ENCODE measurements at regions not wholly inside any gene's neighbourhood (a gene's known extent, or its start where the extent isn't known, plus 50 kb on each side); places are given as distances from the start of the nearest gene placed in this dataset.

DNA sequence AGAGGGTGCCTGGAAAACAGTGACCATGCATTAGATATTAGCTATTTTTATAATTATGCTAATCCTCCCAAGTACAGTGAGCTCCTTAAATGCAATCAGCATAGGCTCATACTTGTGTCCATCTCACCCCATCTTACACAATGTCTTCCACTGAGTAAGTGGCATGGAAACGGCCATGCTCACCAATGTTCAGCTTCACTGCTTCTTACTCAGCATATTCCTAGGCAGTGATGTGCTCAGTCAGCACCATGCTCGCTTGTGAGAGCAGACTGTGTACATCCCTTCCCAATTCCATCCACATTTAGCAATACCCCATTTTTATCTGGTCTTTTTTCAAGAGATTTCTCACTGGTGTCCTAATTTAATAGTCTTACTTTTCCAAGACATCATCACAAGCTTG lies 454.8 kb upstream of the SOX9 start:
- no peak for DNase-seq (ENCODE audit: low read depth)

GRCh38 chr17:71667661-71668060 lies 453.2 kb upstream of the SOX9 start:
- no peak for DNase-seq (ENCODE audit: low read depth)

DNA sequence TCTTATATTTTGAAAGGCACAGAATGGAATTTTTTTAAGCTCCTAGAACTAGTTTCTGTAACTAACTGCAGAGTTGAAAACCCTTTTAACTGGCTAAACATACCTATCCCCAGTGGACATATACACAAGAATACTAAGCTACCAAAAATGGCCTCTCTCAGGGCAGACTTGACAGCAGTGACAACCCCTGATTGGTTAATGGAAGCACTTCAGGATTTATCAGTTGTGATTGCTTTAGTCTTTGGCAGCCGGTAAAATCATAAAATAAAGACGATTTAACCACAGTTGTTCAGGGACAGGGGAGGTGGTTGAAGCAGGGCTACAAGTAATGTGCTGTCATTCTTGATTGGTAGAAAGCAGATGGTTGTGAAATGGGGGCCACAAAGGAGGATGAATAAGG lies 452.0 kb upstream of the SOX9 start:
- no peak for DNase-seq (ENCODE audit: low read depth)

DNA sequence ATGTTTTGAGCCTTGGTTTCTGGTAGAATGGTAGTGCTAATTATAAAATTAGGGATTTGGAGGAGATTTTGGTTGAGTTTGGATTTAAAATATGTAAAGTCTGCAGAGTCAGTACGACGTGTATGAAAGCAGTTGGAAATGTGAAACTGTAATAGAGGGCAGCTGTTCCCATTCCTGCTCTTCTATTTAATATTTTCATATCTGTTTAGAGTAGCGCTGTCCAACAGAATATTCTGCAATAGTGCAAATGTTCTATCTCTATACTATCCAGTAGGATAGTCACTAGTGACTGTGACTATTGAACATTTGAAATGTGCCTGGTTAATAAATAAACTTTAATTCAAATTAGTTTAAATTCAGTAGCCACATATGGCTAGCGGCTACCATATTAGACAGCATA lies 443.4 kb upstream of the SOX9 start:
- DNase-seq (ENCODE audit: low read depth) = peak; percentile 29

- peak; percentile 5 for DNase-seq (ENCODE audit: low read depth)
These were observed 441.0 kb upstream of the SOX9 start for GRCh38 chr17:71679832-71680231.

DNA sequence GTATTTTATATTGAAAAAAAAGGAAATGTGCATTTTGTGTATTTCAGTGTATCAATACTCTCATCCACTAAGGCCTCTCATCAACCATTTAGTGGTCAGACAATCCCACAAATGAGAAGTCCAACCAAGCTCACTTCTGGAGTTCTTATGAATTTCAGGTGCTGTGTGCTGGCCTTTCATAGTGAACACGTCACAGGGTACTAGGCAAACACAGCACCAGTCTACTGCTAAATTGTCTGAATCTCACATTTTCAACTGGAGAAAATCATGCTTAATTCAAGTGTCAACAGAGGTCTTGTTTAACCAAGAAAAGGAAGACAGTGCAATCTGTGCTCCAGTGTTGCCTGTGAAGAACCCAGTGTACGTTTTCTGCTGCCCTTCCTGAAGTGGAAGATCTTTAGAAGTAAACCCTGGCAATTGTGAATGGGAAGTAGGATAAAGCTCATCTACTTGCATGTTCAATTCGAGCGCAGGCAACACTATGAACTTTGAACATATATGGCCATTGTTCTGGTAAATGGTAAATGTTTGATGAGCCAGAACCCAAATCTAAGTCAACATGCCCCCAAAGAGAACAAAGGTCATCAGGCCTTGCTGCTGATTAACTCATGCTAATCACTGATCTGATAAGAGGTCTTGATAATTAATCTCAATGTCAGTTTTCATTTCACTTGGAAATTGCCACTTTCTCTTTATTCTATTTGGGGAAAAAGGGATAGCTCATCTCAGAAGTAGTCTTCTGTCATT lies 439.2 kb upstream of the SOX9 start:
- DNase-seq (ENCODE audit: low read depth) = no peak

- DNase-seq (ENCODE audit: low read depth) = no peak
These were observed 438.7 kb upstream of the SOX9 start for GRCh38 chr17:71682174-71682494.

DNA sequence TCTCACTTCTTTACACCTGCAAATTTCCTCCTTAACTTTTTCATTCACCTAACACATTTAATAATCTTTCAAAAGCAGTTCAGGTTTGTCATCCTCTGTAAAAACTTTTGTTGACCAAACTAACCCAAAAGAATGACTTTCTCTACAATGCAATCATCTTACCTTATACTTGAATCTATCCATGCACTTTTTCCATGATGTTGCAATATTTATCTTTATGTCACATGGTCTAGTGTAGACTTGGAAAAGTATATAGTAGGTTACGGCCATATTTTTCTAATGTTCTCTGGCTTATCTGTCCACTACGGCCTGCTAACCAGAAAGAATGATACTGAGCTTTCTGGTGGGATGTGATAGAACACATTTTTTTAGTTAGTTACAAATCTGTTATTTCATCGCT lies 431.0 kb upstream of the SOX9 start:
- DNase-seq (ENCODE audit: low read depth) = no peak

DNA sequence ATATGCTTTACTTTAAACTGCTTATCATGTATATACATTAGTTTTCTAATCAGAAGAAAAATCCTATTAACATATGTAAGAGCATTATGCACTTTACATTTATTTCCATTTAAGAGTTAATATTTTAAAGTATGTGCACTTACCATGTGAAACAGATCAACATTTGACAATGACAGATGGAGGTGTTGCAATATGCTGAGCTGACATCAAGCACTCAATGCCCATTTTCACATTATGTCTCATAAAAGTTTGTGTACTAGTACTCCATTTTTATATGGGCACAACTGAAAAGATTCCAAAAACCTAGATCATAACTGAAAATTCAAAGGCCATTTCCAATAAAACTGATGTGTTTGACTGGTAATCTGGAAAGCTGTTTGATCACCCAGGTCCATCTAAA lies 420.9 kb upstream of the SOX9 start:
- DNase-seq (ENCODE audit: low read depth) = no peak

- peak; percentile 8 for DNase-seq (ENCODE audit: low read depth)
These were observed 417.1 kb upstream of the SOX9 start for GRCh38 chr17:71703701-71704100.

DNA sequence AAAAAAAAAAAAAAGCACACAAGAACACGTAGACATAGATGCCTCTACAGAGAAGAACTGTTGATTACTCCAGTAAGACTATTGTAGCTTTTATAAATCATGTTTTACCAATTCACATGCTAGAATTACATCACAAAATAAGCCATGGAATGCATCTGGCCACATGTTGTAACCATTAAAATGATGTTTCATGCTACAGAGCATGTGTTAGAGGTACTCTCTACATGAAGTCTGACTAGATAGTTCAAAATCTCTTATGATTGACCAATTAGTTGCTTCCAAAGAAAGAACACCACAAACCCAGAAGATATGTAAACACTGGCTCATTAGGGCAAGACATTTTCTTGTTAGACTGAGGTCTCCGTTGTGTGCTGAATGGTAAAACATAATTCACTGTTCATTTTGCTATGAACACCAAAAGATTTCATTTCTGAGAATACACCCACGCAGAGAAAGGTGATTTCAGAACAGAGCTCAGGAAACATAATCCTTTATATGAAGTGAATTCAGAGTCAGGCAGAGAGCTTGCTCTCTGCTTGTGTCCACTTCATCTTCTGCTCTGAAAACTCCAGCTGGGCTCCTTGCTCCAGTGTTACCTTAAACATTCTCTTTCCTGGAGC lies 411.4 kb upstream of the SOX9 start:
- DNase-seq (ENCODE audit: low read depth) = peak; percentile 18

DNA sequence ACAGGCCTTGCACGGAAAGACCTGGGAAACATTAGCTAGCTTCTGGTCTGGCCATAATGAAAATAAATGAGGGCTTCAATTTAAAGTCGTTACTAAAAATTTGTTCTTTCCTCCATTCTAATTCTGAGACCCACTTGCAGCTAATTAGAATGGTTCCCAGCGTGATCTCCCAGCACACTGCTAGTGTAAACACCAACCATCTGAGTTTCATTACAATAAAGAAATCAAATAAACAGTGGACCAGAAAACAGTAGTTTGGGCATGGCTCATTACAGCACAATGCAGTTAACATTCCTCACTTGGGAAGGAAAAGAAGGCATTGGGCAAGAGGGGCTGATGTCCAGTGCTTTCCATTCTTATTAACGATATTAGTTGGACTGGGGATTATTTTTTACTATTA lies 410.9 kb upstream of the SOX9 start:
- DNase-seq (ENCODE audit: low read depth) = no peak

DNA sequence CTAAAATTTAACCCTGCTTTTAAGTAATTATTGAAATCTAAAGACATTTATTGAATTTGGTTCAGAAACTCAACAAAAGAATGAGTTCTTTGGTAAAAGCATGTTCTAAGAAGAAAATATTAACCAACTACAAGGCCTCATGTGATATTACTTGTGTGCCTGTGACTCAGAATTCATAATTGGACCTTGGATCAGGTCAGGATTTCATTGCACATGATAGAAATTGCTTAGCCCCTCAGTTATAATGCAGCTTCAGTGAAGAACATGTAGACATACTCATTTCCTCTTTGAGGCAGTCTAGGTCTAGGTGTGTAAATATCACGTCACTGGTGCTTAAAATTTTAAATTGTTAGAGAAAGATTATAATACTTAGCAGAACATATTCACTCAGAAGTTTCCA lies 410.0 kb upstream of the SOX9 start:
- DNase-seq (ENCODE audit: low read depth) = no peak

DNA sequence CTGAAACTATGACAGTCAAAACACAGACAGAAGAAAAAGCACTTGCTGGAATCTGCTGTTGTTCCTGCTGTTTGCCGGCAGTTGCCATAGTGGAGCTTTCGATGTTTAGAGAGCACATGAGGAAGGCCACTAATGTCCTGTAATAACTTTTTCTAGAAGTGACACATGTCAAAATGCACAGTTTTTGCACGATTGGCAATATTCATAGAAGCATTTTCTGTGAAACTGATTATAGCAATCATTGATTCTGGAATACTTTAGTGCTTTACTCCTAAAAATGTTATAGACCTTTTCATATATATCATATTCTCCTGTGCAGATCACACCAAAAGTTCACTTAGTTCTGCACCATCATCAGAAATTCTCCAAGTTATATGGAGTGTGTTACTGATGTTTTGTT lies 407.0 kb upstream of the SOX9 start:
- DNase-seq (ENCODE audit: low read depth) = no peak

DNA sequence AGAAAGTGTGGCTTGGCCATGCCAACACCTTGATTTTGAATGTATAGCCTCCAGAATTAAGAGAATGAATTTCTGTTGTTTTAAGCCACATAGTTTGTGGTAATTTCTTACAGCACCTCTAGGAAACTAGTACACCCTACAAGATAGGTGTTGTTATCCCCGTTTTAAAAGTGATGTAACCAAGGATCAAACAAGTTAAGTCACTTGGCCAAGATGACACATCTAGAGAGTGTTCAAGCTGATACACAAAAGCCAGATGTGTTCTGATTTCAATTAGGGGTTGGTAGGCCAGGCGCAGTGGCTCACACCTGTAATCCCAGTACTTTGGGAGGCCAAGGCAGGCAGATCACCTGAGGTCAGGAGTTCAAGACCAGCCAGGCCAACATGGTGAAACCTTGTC lies 396.5 kb upstream of the SOX9 start:
- DNase-seq (ENCODE audit: low read depth) = no peak

DNA sequence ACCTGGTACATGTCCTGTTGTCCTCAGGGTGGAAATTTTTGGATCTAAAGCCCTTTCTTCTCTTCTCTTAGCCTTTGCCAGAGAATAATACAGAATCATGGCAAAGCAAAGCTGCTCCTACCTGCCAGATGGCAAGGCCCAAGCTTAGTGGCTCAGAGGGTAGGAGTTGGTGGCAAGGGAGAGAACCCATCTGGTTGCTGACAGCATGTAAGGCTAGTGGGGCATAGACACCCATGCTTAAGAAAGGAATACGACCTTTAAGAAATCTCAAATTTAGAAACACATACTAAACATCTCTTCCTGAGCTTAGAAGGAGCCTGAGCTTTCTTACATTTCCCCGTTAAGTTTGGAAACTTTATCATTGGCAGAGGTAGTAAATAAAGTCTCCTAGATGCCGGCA lies 395.0 kb upstream of the SOX9 start:
- no peak for DNase-seq (ENCODE audit: low read depth)

GRCh38 chr17:71726341-71726740 lies 394.5 kb upstream of the SOX9 start:
- DNase-seq (ENCODE audit: low read depth) = peak; percentile 17

DNA sequence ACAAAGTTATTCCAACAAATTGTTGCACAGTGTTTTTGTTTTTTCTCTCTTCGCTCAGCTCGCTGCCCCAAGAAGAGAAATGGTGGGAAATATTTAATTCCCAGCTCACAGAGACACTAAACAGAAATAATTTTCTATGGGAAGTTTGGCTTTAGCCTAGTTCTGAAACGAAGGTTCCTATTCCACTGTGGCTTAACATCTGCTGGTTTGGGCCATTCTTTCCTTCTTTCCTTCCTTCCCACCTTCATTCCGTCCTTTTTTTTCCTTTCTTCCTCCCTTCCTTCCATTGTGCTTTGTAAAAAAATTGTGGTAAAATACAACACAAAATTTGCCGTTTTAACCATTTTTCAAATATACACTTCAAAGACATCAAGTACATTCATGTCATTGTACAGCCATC lies 393.5 kb upstream of the SOX9 start:
- DNase-seq (ENCODE audit: low read depth) = no peak

- no peak for DNase-seq (ENCODE audit: low read depth)
These were observed 393.1 kb upstream of the SOX9 start for GRCh38 chr17:71727723-71728122.

DNA sequence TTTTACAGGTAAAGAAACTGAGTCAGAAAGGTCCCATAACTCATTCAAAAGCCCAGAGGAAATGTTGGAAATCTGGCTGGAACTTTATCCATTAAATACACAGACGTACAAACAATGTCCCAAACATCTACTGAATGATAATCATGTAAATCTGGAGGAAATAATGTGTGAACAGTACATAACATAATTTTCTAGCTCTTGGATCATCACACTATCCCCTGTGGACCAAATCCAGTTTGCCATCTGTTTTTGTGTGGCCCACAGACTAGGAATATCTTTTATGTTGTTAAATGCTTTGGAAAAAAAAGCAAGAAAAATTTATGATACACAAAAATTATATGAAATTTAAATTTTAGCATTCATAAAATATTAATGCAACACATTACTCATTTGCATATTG lies 389.9 kb upstream of the SOX9 start:
- DNase-seq (ENCODE audit: low read depth) = no peak

DNA sequence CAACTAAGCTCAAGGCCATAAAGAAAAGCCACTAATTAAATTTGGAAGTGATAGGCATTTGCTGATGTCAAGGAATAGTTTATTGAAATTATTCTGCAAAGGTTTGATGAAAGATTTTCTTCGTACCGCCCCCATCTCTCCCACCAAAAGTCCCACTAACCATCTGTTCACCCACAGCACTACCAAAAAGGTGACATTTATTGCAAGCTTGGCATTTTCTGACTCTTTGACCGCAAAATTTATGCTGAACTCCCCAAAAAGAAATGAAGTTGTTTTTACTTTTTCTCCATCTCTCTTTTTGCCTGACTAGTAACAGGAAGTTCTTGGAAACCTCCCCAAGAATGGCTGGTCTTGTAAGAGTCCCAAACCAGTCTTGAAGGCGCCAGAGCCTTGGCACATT lies 384.9 kb upstream of the SOX9 start:
- no peak for DNase-seq (ENCODE audit: low read depth)

DNA sequence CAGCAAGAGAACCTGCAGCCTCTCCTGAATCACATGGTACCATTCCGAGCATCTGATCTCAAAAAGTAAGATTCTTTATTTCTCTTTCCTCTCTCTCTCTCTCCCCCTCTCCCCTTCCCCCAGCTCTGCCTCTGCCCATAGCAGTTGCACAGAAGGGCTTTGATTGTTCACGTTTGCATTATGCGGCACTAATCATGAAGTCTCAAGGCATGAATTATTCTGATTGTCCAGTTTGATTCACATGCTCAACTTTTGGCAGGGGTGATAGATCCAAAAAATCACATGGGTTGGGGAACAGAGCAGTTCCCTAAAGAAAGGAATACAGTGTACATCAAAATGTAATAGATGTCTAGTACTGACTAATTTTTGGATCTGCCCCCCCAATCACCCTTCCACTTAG lies 380.0 kb upstream of the SOX9 start:
- no peak for DNase-seq (ENCODE audit: low read depth)

DNA sequence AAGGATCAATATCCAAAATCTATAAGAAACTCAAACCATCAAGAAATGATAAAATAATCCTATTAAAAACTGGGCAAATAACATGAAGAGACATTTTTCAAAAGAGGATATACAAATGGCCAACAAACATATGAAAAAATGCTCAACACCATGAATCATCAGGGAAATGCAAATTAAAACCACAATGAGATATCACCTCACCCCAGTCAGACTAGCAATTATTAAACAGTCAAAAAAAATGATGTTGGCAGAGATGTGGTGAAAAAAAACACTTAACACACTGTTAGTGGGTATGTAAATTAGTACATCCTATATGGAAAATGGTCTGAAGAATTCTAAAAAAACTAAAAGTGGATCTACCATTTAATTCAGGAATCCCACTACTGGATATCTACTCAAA lies 379.0 kb upstream of the SOX9 start:
- DNase-seq (ENCODE audit: low read depth) = no peak

DNA sequence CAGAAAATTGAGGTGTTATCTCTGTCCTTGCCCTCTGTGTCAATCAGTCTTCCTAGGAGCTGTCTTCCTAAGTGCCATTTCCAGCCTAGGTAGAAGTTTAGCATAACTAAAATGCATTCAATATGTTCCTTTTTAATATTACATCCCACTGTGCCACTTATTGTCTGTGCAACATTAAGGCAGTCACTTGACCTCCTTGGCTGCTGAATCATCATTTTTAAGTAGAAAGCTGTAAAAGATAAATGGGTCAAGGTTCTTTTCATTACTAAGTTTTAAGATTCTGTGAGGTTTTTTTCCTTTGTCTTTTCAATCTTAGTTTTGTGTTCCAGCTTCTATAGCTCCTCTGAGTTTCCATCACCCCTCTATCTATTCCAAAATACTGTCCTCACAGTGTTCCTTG lies 371.9 kb upstream of the SOX9 start:
- no peak for DNase-seq (ENCODE audit: low read depth)
